SK-N-MC (cell line): ENCODE measurements at regions not wholly inside any gene's neighbourhood (a gene's known extent, or its start where the extent isn't known, plus 50 kb on each side); places are given as distances from the start of the nearest gene placed in this dataset.

ENCODE experiments used
- EZH2 ChIP-seq: fragments of 200-600 bp; sonication (generic); IDR thresholded peaks from one replicate; pipeline ENCODE4 v1.6.1; 2017; ENCODE audit warnings: antibody characterized with exemption
- FOXP2 ChIP-seq: optimal IDR thresholded peaks from 2 replicates; pipeline ENCODE3; 2011; ENCODE audit warnings: mild to moderate bottlenecking, moderate library complexity; ENCODE audit not compliant: insufficient read depth; ENCODE audit errors: extremely low read length, control extremely low read depth
- POLR2AphosphoS5 ChIP-seq: IDR thresholded peaks from 2 replicates; pipeline ENCODE4 v1.6.1; 2012; ENCODE audit warnings: mild to moderate bottlenecking, low read depth, low read length, borderline replicate concordance

- TF ChIP-seq POLR2AphosphoS5 (no peak), EZH2 (no peak), FOXP2 (no peak)
These were observed 162.2 kb downstream of the COPRS start for GRCh38 chr17:31696703-31697325.
